GM23248 (cell line): ENCODE measurements at regions not wholly inside any gene's neighbourhood (a gene's known extent, or its start where the extent isn't known, plus 50 kb on each side); places are given as distances from the start of the nearest gene placed in this dataset.

ENCODE experiments used
- DNase-seq: peaks from one replicate; pipeline ENCODE4 v3.0.0-alpha.2; 2015
- H2AFZ ChIP-seq: fragments of 200-600 bp; sonication (generic); 2 replicates; pipeline ENCODE4 v1.6.1; 2016; ENCODE audit warnings: antibody characterized with exemption
- H3F3A ChIP-seq: fragments of 200-600 bp; sonication (generic); 2 replicates; pipeline ENCODE4 v1.6.1; 2016; ENCODE audit warnings: mild to moderate bottlenecking, antibody characterized with exemption, mixed run types; ENCODE audit not compliant: insufficient read depth
- H3K27ac ChIP-seq: fragments of 200-600 bp; sonication (generic); 2 replicates; pipeline ENCODE4 v1.5.1; 2016; ENCODE audit warnings: mild to moderate bottlenecking
- H3K27me3 ChIP-seq: fragments of 200-600 bp; sonication (generic); replicated peaks from 2 replicates; pipeline ENCODE4 v1.6.1; 2016; ENCODE audit warnings: mild to moderate bottlenecking; ENCODE audit not compliant: insufficient read depth
- H3K36me3 ChIP-seq: fragments of 200-600 bp; sonication (generic); 2 replicates; pipeline ENCODE4 v1.6.1; 2016; ENCODE audit warnings: low read depth, mild to moderate bottlenecking
- H3K4me1 ChIP-seq: fragments of 200-600 bp; sonication (generic); 2 replicates; pipeline ENCODE4 v1.6.1; 2016; ENCODE audit warnings: mild to moderate bottlenecking; ENCODE audit not compliant: insufficient read depth
- H3K4me2 ChIP-seq: fragments of 200-600 bp; sonication (generic); one replicate; pipeline ENCODE4 v1.6.1; 2016; ENCODE audit warnings: mild to moderate bottlenecking; ENCODE audit not compliant: unreplicated experiment
- H3K4me3 ChIP-seq: fragments of 200-600 bp; sonication (generic); 2 replicates; pipeline ENCODE4 v1.5.1; 2016; ENCODE audit warnings: mild to moderate bottlenecking
- H3K79me2 ChIP-seq: fragments of 200-600 bp; sonication (generic); 2 replicates; pipeline ENCODE4 v1.6.1; 2016; ENCODE audit warnings: mild to moderate bottlenecking; ENCODE audit not compliant: insufficient read depth
- H3K9ac ChIP-seq: fragments of 200-600 bp; sonication (generic); 2 replicates; pipeline ENCODE4 v1.6.1; 2016; ENCODE audit warnings: mild to moderate bottlenecking
- H3K9me2 ChIP-seq: fragments of 200-600 bp; sonication (generic); 2 replicates; pipeline ENCODE4 v1.6.1; 2016; ENCODE audit warnings: mixed run types, mild to moderate bottlenecking, moderate library complexity; ENCODE audit not compliant: insufficient read depth
- H3K9me3 ChIP-seq: fragments of 200-600 bp; sonication (generic); one replicate; pipeline ENCODE4 v1.6.1; 2017; ENCODE audit warnings: low read depth
- H4K20me1 ChIP-seq: fragments of 200-600 bp; sonication (generic); 2 replicates; pipeline ENCODE4 v1.6.0; 2016; ENCODE audit not compliant: insufficient read depth
- EZH2 ChIP-seq: fragments of 200-600 bp; sonication (generic); IDR thresholded peaks from 2 replicates; pipeline ENCODE4 v1.6.1; 2018; ENCODE audit warnings: antibody characterized with exemption, mild to moderate bottlenecking; ENCODE audit not compliant: insufficient read depth, poor library complexity, severe bottlenecking
- EZH2phosphoT487 ChIP-seq: fragments of 200-600 bp; sonication (generic); IDR thresholded peaks from 2 replicates; pipeline ENCODE4 v1.6.1; 2018; ENCODE audit warnings: antibody characterized with exemption, moderate library complexity, mild to moderate bottlenecking, low read depth; ENCODE audit not compliant: insufficient read depth
- WGBS, 2 experiments: methylation state at CpG; one replicate each; pipeline ENCODE4 v1.1.6; 2015 to 2017; ENCODE audit warnings: low lambda C conversion rate in 2 of 2, low coverage in 1 of 2; ENCODE audit errors: missing lambda C conversion rate in 2 of 2; 5-methylcytosine and 5-hydroxymethylcytosine counted together
- in situ Hi-C: fragments of 300-500 bp; cut with MboI; formaldehyde crosslinking; loops from 2 replicates; pipeline ENCODE4 v1.15.0; 2020

DNA sequence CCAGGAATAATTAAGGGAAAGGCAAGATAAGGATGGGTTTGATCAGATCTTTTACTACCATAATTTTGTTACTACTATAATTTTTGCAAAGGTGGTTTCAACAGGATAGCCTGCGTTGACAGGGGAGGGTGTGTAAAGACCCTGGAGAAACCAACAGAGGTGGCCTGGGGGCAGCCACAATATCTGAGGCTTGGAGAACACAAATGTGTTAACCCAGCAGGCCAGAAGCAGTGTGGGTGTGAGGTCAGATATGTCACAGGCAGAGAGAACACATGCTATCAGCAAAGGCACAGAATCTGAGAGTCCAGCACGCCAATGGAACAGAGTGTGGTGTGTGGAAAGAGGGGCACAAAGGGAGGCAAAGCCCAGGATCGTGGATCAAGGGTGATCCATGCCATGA is 399.4 kb upstream of the TRIB2 start:
- DNase-seq: no peak
- Histone ChIP-seq H3K9ac (no peak overlapping the region), H3K36me3 (no peaks in the 10 kb centered on the region), H2AFZ (no peak overlapping the region), H3K4me1 (peaks cover 52% of the 10 kb centered on the region), H4K20me1 (no peaks in the 10 kb centered on the region), H3K79me2 (no peaks in the 10 kb centered on the region), H3K9me2 (no peaks in the 10 kb centered on the region), H3K27me3 (no peaks in the 10 kb centered on the region), H3K4me2 (no peak overlapping the region), H3K4me3 (no peak overlapping the region), H3F3A (peaks cover 53% of the 10 kb centered on the region), H3K9me3 (no peaks in the 10 kb centered on the region), H3K27ac (no peak overlapping the region)
- whole genome bisulfite sequencing, 2 experiments: 65 to 67% methylated on average over 3 of the region's 3 CpGs
- no peak for TF ChIP-seq EZH2
- TF ChIP-seq EZH2phosphoT487: no peak
- in situ Hi-C loops: no loop called here

DNA sequence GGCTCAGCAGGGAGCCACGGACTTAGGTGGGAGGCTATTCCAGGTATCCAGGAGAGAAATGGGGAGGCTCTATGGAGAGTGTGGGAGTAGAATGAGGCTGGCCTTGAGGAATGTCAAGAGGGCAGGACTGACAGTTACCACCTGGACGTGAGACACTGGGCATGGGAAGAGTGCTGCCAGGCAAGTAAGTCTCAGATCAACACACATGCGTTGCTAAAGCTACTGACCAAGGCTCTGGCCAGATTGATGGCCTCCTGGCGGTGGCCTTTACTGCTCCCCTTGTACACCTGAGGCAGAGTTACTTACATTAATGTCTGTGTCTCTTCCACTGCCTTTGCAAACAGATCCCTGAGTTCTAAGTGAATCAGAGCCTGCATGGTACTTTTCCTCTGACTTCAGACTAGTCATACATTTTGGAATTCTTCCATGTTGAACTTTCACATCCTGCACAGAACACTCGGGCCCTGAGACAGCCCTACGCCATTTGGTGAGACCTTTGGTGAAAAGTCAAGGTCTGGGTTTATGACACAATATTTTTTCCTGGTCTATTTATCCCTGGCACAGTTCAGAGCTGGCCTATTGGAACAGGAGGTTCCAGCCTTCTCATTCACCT is 398.8 kb upstream of the TRIB2 start:
- Histone ChIP-seq H3K9me3 (no peaks in the 10 kb centered on the region), H4K20me1 (no peaks in the 10 kb centered on the region), H3K4me2 (peak overlapping the region; percentile 75), H3K9ac (peak overlapping the region; percentile 66), H2AFZ (peak overlapping the region; percentile 17; the same call in 1 of the 2 replicates), H3K36me3 (no peaks in the 10 kb centered on the region), H3K27me3 (no peaks in the 10 kb centered on the region), H3F3A (peaks cover 60% of the 10 kb centered on the region), H3K4me1 (peaks cover 56% of the 10 kb centered on the region), H3K4me3 (peak overlapping the region; percentile 45), H3K79me2 (no peaks in the 10 kb centered on the region), H3K27ac (peak overlapping the region; percentile 93), H3K9me2 (no peaks in the 10 kb centered on the region)
- in situ Hi-C loops: no loop called here
- DNase-seq: peak; percentile 96
- TF ChIP-seq EZH2phosphoT487: no peak
- TF ChIP-seq EZH2: no peak
- WGBS, 2 experiments: 49 to 52% methylated on average over 6 of the region's 6 CpGs

DNA sequence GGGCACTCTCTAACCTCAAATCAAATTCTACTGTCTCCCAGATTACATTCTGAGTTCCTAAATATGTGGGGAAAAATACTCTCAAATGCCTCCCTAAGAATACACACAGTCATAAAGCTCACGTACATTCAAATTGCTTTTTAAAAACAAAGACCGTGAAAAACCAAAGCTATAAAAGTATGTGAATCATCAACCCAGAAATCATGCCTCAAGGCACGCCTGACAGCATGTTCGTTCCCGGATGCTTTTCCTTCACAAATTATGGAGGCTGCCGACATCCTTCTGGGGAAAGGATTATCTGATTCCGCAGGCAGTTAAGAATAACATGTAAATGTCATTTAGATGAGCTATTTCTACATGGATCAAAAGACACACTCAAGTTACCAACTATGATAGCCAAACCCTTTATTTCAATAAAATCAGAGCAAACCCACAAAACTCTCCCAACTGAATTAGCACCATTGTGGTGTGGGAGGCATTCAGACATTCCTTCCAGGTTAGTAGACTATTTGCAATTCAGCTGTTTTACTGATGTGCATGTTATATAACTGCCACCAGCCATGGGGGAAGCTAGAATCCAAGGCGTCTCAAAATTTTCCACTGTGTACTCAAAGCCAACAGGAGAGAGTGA is 398.2 kb upstream of the TRIB2 start:
- in situ Hi-C loops: no loop called here
- TF ChIP-seq EZH2phosphoT487 (0 out of 2 replicates have a peak, but pooled peaks have one; percentile 64), EZH2 (no peak)
- Histone ChIP-seq H3K79me2 (no peaks in the 10 kb centered on the region), H3K27me3 (no peaks in the 10 kb centered on the region), H3K4me1 (peaks cover 56% of the 10 kb centered on the region), H3K9me3 (no peaks in the 10 kb centered on the region), H3F3A (peaks cover 62% of the 10 kb centered on the region), H3K9me2 (no peaks in the 10 kb centered on the region), H2AFZ (peak overlapping the region; percentile 17), H3K9ac (peak overlapping the region; percentile 66), H4K20me1 (no peaks in the 10 kb centered on the region), H3K4me2 (peak overlapping the region; percentile 75), H3K36me3 (no peaks in the 10 kb centered on the region), H3K27ac (peak overlapping the region; percentile 93), H3K4me3 (peak overlapping the region; percentile 45)
- WGBS, 2 experiments: 44 to 48% methylated on average over 8 of the region's 8 CpGs
- peak; percentile 83 for DNase-seq

DNA sequence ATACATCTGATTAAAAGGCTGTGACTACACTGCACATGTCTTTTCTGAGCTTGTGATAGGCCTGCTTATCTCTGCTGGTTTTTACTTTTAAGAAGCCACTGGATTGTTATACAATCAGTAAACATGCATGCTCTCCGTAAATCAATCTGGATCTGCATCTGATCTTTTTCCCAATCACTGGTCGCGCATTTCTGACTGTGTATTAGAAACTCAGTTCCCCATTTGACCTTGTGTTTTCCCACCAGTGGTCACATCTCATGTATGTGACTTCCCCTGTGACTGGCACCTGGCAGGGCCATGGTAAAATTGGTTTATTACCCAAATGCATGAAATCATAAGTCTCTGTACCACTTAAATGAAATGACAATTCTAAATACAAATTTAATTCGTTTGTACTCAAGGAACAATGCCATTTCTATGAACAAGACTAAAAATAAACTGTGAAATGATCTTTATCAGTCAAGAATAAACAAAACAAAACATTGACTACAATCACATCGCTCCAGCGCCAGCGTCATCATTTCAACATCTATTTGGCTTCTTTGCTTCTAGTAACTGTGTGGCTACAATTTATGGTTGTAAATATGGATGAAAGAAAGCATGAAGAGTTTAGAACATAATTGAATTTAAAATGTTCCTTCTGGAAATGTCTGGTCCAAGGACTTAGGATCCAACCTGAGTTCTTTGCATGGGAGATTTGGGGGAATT is 396.6 kb upstream of the TRIB2 start:
- no peak for TF ChIP-seq EZH2
- TF ChIP-seq EZH2phosphoT487: no peak
- Histone ChIP-seq H3K79me2 (no peaks in the 10 kb centered on the region), H2AFZ (no peak overlapping the region), H3K4me1 (peaks cover 51% of the 10 kb centered on the region), H3K27ac (no peak overlapping the region), H3K27me3 (no peaks in the 10 kb centered on the region), H3K4me3 (no peak overlapping the region), H3K9ac (no peak overlapping the region), H3K4me2 (peak overlapping the region; percentile 65), H3K36me3 (no peaks in the 10 kb centered on the region), H3K9me3 (no peaks in the 10 kb centered on the region), H4K20me1 (no peaks in the 10 kb centered on the region), H3K9me2 (no peaks in the 10 kb centered on the region), H3F3A (peaks cover 62% of the 10 kb centered on the region)
- in situ Hi-C loops: no loop called here
- 51 to 54% methylated on average over 7 of the region's 7 CpGs for WGBS, 2 experiments
- peak; percentile 52 for DNase-seq
